CD4-positive, alpha-beta T cell (primary cell): ENCODE measurements at regions not wholly inside any gene's neighbourhood (a gene's known extent, or its start where the extent isn't known, plus 50 kb on each side); places are given as distances from the start of the nearest gene placed in this dataset.

Experiments
- ATAC-seq: fragments of 200-7000 bp; cut with Tn5 transposase; one replicate; pipeline ENCODE4 v1.10.0; 2022; ENCODE audit warnings: mild to moderate bottlenecking; ENCODE audit not compliant: poor library complexity
- CTCF ChIA-PET: fragments of 350-600 bp; sonication (Branson Sonifier 250); formaldehyde crosslinking; loops from one replicate; lab custom pipeline; 2021; ENCODE audit warnings: antibody characterized with exemption, inconsistent platforms; lab: Charles Lee
- POLR2A ChIA-PET: fragments of 350-600 bp; sonication (Branson Sonifier 250); formaldehyde crosslinking; loops from one replicate; lab custom pipeline; 2021; ENCODE audit warnings: antibody characterized with exemption, inconsistent platforms; lab: Charles Lee
- DNase-seq, 14 experiments: peaks; one replicate each; pipeline ENCODE4 v3.0.0-alpha.2; 2013 to 2020; ENCODE audit warnings: mixed read lengths in 2 of 14
- H3K27ac ChIP-seq, 2 donors: one replicate each; pipeline versions ENCODE4 v1.5.1 to v1.7.0; 2013; ENCODE audit warnings: low read length in 2 of 2, low read depth in 1 of 2, mild to moderate bottlenecking in 1 of 2
- H3K27me3 ChIP-seq, 2 experiments: 1 replicate in 1 of 2; 2 replicates in 1 of 2; pipeline versions ENCODE4 v1.6.1 to v1.7.0; 2013; ENCODE audit warnings: low read length in 2 of 2, control low read depth in 1 of 2, mild to moderate bottlenecking in 1 of 2, moderate library complexity in 1 of 2; ENCODE audit not compliant: insufficient read depth in 2 of 2, control insufficient read depth in 1 of 2
- H3K36me3 ChIP-seq: one replicate; pipeline ENCODE4 v1.6.1; 2013; ENCODE audit warnings: low read length, control low read depth; ENCODE audit not compliant: insufficient read depth
- H3K4me1 ChIP-seq: one replicate; pipeline ENCODE4 v1.6.1; 2013; ENCODE audit warnings: low read length, control low read depth; ENCODE audit not compliant: insufficient read depth
- H3K4me3 ChIP-seq: one replicate; pipeline ENCODE4 v1.5.1; 2013; ENCODE audit warnings: mild to moderate bottlenecking, low read length, moderate library complexity
- H3K9me3 ChIP-seq, 2 experiments: 1 replicate in 1 of 2; 2 replicates in 1 of 2; pipeline versions ENCODE4 v1.6.1 to v1.7.0; 2013; ENCODE audit warnings: low read length in 2 of 2, mild to moderate bottlenecking in 2 of 2, control low read depth in 1 of 2, moderate library complexity in 1 of 2; ENCODE audit not compliant: control insufficient read depth in 1 of 2, insufficient read depth in 1 of 2
- H3K27ac Mint-ChIP-seq: one replicate; pipeline ENCODE4 v1.8.0; 2020; ENCODE audit warnings: mixed read lengths
- H3K27me3 Mint-ChIP-seq: one replicate; pipeline ENCODE4 v1.8.0; 2021; ENCODE audit warnings: mixed read lengths
- H3K36me3 Mint-ChIP-seq: one replicate; pipeline ENCODE4 v1.8.0; 2021; ENCODE audit warnings: low read depth, mixed read lengths
- H3K4me1 Mint-ChIP-seq: one replicate; pipeline ENCODE4 v1.8.0; 2021; ENCODE audit warnings: low read depth, mixed read lengths
- H3K4me3 Mint-ChIP-seq: one replicate; pipeline ENCODE4 v1.8.0; 2020; ENCODE audit warnings: mild to moderate bottlenecking, mixed read lengths
- H3K9me3 Mint-ChIP-seq: one replicate; pipeline ENCODE4 v1.8.0; 2020; ENCODE audit warnings: mixed read lengths
- CTCF ChIP-seq: fragments of 200-600 bp; IDR thresholded peaks from one replicate; pipeline ENCODE4 v1.8.0; 2022; ENCODE audit warnings: antibody characterized with exemption, mild to moderate bottlenecking
- intact Hi-C, 2 experiments: fragments of 100-400 bp; cut with DNase I in 1 of 2; cut with micrococcal nuclease in 1 of 2; formaldehyde crosslinking; loops; one replicate each; pipeline versions ENCODE4 v1.15.1 to v1.9.0; 2023 to 2025; cut with DNase I, micrococcal nuclease

- peaks cover 33% of the 10 kb centered on the region for H3K27me3 Mint-ChIP-seq
- Histone ChIP-seq H3K4me3 (no peak overlapping the region), H3K36me3 (no peaks in the 10 kb centered on the region), H3K9me3 (no peaks in the 10 kb centered on the region), H3K4me1 (no peaks in the 10 kb centered on the region), H3K27me3 (peaks cover 0 to 12% of the 10 kb centered on the region in 2 experiments), H3K27ac (no peak overlapping the region)
- H3K4me3 Mint-ChIP-seq: no peak overlapping the region
- intact Hi-C loops: no loop called here
- peaks cover under 1% of the 10 kb centered on the region for H3K9me3 Mint-ChIP-seq
- no peak for DNase-seq
- no peaks in the 10 kb centered on the region for H3K4me1 Mint-ChIP-seq
- no peak overlapping the region for H3K27ac Mint-ChIP-seq
- ATAC-seq: no peak
- ChIA-PET CTCF (no interaction called here), POLR2A (no interaction called here)
- no peaks in the 10 kb centered on the region for H3K36me3 Mint-ChIP-seq
- TF ChIP-seq CTCF: no peak
Observed at GRCh38 chr6:98717322-98717877, 117.0 kb upstream of the POU3F2 start.

- Histone ChIP-seq H3K27me3 (peaks cover 0 to 12% of the 10 kb centered on the region in 2 experiments), H3K9me3 (no peaks in the 10 kb centered on the region), H3K27ac (no peak overlapping the region), H3K4me1 (no peaks in the 10 kb centered on the region), H3K4me3 (no peak overlapping the region), H3K36me3 (no peaks in the 10 kb centered on the region)
- POLR2A ChIA-PET: no interaction called here
- ATAC-seq: no peak
- TF ChIP-seq CTCF: no peak
- Mint-ChIP-seq H3K27me3 (peaks cover 33% of the 10 kb centered on the region), H3K4me3 (no peak overlapping the region), H3K27ac (no peak overlapping the region), H3K4me1 (no peaks in the 10 kb centered on the region), H3K36me3 (no peaks in the 10 kb centered on the region), H3K9me3 (no peaks in the 10 kb centered on the region)
- CTCF ChIA-PET: no interaction called here
- DNase-seq: no peak
- intact Hi-C loops: no loop called here
Observed at GRCh38 chr6:98717988-98718387, 116.4 kb upstream of the POU3F2 start.

DNA sequence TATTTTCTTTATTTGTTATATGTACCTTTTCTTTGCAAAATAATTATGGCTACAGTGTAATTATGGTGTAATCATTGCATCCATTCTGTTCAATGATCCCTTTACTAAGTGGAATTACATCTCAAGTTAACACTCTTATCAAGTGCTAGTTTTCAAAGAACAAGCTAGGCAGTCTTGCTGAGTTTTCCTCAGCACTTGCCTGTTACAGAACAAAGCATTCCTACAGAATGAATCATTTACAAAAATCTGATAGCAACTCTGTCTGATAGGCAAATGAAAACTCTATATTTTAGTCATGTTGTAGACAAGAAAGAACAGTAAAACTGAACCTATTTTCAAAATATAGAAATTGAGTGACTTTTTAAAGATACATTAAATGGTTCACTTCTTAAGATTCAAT, 109.8 kb upstream of the POU3F2 start:
- H3K27me3 ChIP-seq: no peaks in the 10 kb centered on the region
- POLR2A ChIA-PET: no interaction called here
- H3K27ac Mint-ChIP-seq: no peak overlapping the region
- no peak for DNase-seq
- no peak overlapping the region for H3K4me3 Mint-ChIP-seq
- no peak for TF ChIP-seq CTCF
- no peaks in the 10 kb centered on the region for H3K36me3 ChIP-seq
- H3K4me3 ChIP-seq: no peak overlapping the region
- no peak overlapping the region for H3K27ac ChIP-seq
- no peaks in the 10 kb centered on the region for H3K9me3 Mint-ChIP-seq
- H3K27me3 Mint-ChIP-seq: peaks cover 24% of the 10 kb centered on the region
- intact Hi-C loops: no loop called here
- CTCF ChIA-PET: no interaction called here
- H3K4me1 Mint-ChIP-seq: no peaks in the 10 kb centered on the region
- H3K36me3 Mint-ChIP-seq: no peaks in the 10 kb centered on the region
- ATAC-seq: no peak
- H3K4me1 ChIP-seq: no peaks in the 10 kb centered on the region
- H3K9me3 ChIP-seq: no peaks in the 10 kb centered on the region
